GM23338 (cell line): ENCODE measurements at regions not wholly inside any gene's neighbourhood (a gene's known extent, or its start where the extent isn't known, plus 50 kb on each side); places are given as distances from the start of the nearest gene placed in this dataset.

Source experiments
- ATAC-seq: fragments of 200-7000 bp; cut with Tn5 transposase; 3 replicates; pipeline ENCODE4 v1.9.1; 2020
- DNase-seq: peaks from one replicate; pipeline ENCODE4 v3.0.0-alpha.2; 2015; ENCODE audit warnings: low spot score
- H2AFZ ChIP-seq: fragments of 200-600 bp; sonication (generic); 2 replicates; pipeline ENCODE4 v1.8.0; 2016; ENCODE audit warnings: antibody characterized with exemption, mild to moderate bottlenecking, moderate library complexity
- H3F3A ChIP-seq: fragments of 200-600 bp; sonication (generic); replicated peaks from 2 replicates; pipeline ENCODE4 v1.8.0; 2017; ENCODE audit warnings: antibody characterized with exemption, mixed run types, low read depth
- H3K27ac ChIP-seq: fragments of 200-600 bp; sonication (generic); 2 replicates; pipeline ENCODE4 v1.6.1; 2016; ENCODE audit warnings: low read depth
- H3K27me3 ChIP-seq: fragments of 200-600 bp; sonication (generic); 2 replicates; pipeline ENCODE4 v1.8.0; 2016; ENCODE audit warnings: mild to moderate bottlenecking, mixed run types, moderate library complexity; ENCODE audit not compliant: insufficient read depth
- H3K36me3 ChIP-seq: fragments of 200-600 bp; sonication (generic); 2 replicates; pipeline ENCODE4 v1.8.0; 2016; ENCODE audit warnings: mild to moderate bottlenecking; ENCODE audit not compliant: insufficient read depth
- H3K4me1 ChIP-seq: fragments of 200-600 bp; sonication (generic); 2 replicates; pipeline ENCODE4 v1.8.0; 2016; ENCODE audit warnings: mild to moderate bottlenecking, moderate library complexity; ENCODE audit not compliant: insufficient read depth
- H3K4me2 ChIP-seq: fragments of 200-600 bp; sonication (generic); 2 replicates; pipeline ENCODE4 v1.7.1; 2017; ENCODE audit warnings: mixed run types
- H3K4me3 ChIP-seq: fragments of 200-600 bp; sonication (generic); 2 replicates; pipeline ENCODE4 v1.6.1; 2016; ENCODE audit warnings: mixed run types
- H3K79me2 ChIP-seq: fragments of 200-600 bp; sonication (generic); replicated peaks from 2 replicates; pipeline ENCODE4 v1.8.0; 2017; ENCODE audit warnings: mild to moderate bottlenecking; ENCODE audit not compliant: insufficient read depth
- H3K9me2 ChIP-seq: fragments of 200-600 bp; sonication (generic); 2 replicates; pipeline ENCODE4 v1.8.0; 2017; ENCODE audit not compliant: insufficient read depth
- H4K20me1 ChIP-seq: fragments of 200-600 bp; sonication (generic); replicated peaks from 2 replicates; pipeline ENCODE4 v1.8.0; 2017; ENCODE audit warnings: mild to moderate bottlenecking; ENCODE audit not compliant: insufficient read depth
- H3K27ac Mint-ChIP-seq: 2 replicates; pipeline ENCODE4 v1.8.0; 2020; ENCODE audit warnings: inconsistent platforms, mild to moderate bottlenecking, moderate library complexity, mixed read lengths
- H3K27me3 Mint-ChIP-seq: 3 replicates; pipeline ENCODE4 v1.8.0; 2022; ENCODE audit warnings: low read depth, mild to moderate bottlenecking, moderate library complexity, mixed read lengths, inconsistent platforms; ENCODE audit not compliant: insufficient read depth, poor library complexity
- H3K36me3 Mint-ChIP-seq: 3 replicates; pipeline ENCODE4 v1.8.0; 2021; ENCODE audit warnings: low read depth, mild to moderate bottlenecking, inconsistent platforms, moderate library complexity, mixed read lengths
- H3K4me1 Mint-ChIP-seq: 3 replicates; pipeline ENCODE4 v1.8.0; 2020; ENCODE audit warnings: mild to moderate bottlenecking, inconsistent platforms, mixed read lengths
- H3K4me3 Mint-ChIP-seq: 3 replicates; pipeline ENCODE4 v1.8.0; 2021; ENCODE audit warnings: moderate library complexity, mild to moderate bottlenecking, inconsistent platforms, mixed read lengths
- H3K9me3 Mint-ChIP-seq: 3 replicates; pipeline ENCODE4 v1.8.0; 2020; ENCODE audit warnings: moderate library complexity, mild to moderate bottlenecking, inconsistent platforms, mixed read lengths
- CREB1 ChIP-seq: fragments of 250-450 bp; sonication (Bioruptor Pico); IDR thresholded peaks from 2 replicates; pipeline ENCODE4 v1.5.0; 2020; ENCODE audit warnings: low read depth, mild to moderate bottlenecking, moderate library complexity
- EZH2 ChIP-seq: fragments of 200-600 bp; sonication (generic); IDR thresholded peaks from one replicate; pipeline ENCODE4 v1.8.0; 2017; ENCODE audit warnings: antibody characterized with exemption, mild to moderate bottlenecking, low read depth; ENCODE audit not compliant: unreplicated experiment
- EZH2phosphoT487 ChIP-seq: fragments of 200-600 bp; sonication (generic); IDR thresholded peaks from one replicate; pipeline ENCODE4 v1.8.1; 2018; ENCODE audit warnings: antibody characterized with exemption; ENCODE audit not compliant: unreplicated experiment
- JUNB ChIP-seq: IDR thresholded peaks from one replicate; pipeline ENCODE4 v1.6.1; 2016; ENCODE audit warnings: antibody characterized with exemption; ENCODE audit not compliant: unreplicated experiment
- NANOG ChIP-seq: IDR thresholded peaks from 2 replicates; pipeline ENCODE4 v1.6.1; 2016; ENCODE audit warnings: antibody characterized with exemption, borderline replicate concordance
- POLR2AphosphoS5 ChIP-seq: IDR thresholded peaks from 2 replicates; pipeline ENCODE4 v1.6.1; 2016; ENCODE audit warnings: antibody characterized with exemption, low read depth
- STAT1 ChIP-seq: IDR thresholded peaks from one replicate; pipeline ENCODE4 v1.6.1; 2016; ENCODE audit warnings: antibody characterized with exemption; ENCODE audit not compliant: unreplicated experiment
- ZNF114 ChIP-seq: fragments of 250-450 bp; sonication (Bioruptor Pico); IDR thresholded peaks from 2 replicates; pipeline ENCODE4 v1.5.0; 2020; ENCODE audit warnings: mild to moderate bottlenecking, moderate library complexity
- ZNF331 ChIP-seq: fragments of 250-450 bp; sonication (Bioruptor Pico); IDR thresholded peaks from 2 replicates; pipeline ENCODE4 v1.5.0; 2020; ENCODE audit warnings: low read depth, mild to moderate bottlenecking, moderate library complexity
- ZNF462 ChIP-seq: fragments of 250-450 bp; sonication (Bioruptor Pico); IDR thresholded peaks from 2 replicates; pipeline ENCODE4 v1.5.0; 2020; ENCODE audit warnings: mild to moderate bottlenecking, moderate library complexity
- TF ChIP-seq, protein P1 (sequence below), 2 experiments: fragments of 200-600 bp in 1 of 2; sonication (generic) in 1 of 2; conservative IDR thresholded peaks; 2 replicates each; pipeline versions ENCODE4 v1.5.1 to v1.6.1; 2016 to 2017; ENCODE audit warnings: antibody characterized with exemption in 2 of 2, low read depth in 2 of 2, mild to moderate bottlenecking in 2 of 2, moderate library complexity in 1 of 2
- TF ChIP-seq, protein P2 (sequence below): IDR thresholded peaks from one replicate; pipeline ENCODE4 v1.6.1; 2018; ENCODE audit warnings: antibody characterized with exemption; ENCODE audit not compliant: unreplicated experiment
- TF ChIP-seq, protein P3 (sequence below): IDR thresholded peaks from 2 replicates; pipeline ENCODE4 v1.6.1; 2016; ENCODE audit warnings: antibody characterized with exemption

GRCh38 chr4:130478406-130478805 lies 1382.5 kb downstream of the C4orf33 start:
- no peak overlapping the region for H3K27ac Mint-ChIP-seq
- no peaks in the 10 kb centered on the region for H3K4me1 Mint-ChIP-seq
- H3K4me3 ChIP-seq = no peak overlapping the region
- no peaks in the 10 kb centered on the region for H3K9me2 ChIP-seq
- H3K4me3 Mint-ChIP-seq = no peak overlapping the region
- H3K27ac ChIP-seq = no peak overlapping the region
- no peaks in the 10 kb centered on the region for H3K27me3 ChIP-seq
- DNase-seq (peak; percentile 4), ATAC-seq (no peak)
- no peaks in the 10 kb centered on the region for H3K36me3 Mint-ChIP-seq
- no peaks in the 10 kb centered on the region for H3K36me3 ChIP-seq
- peaks cover 4% of the 10 kb centered on the region for H3K27me3 Mint-ChIP-seq
- no peak overlapping the region for H2AFZ ChIP-seq
- no peaks in the 10 kb centered on the region for H4K20me1 ChIP-seq
- H3K4me1 ChIP-seq = no peaks in the 10 kb centered on the region
- H3K9me3 Mint-ChIP-seq = no peaks in the 10 kb centered on the region; the same call in 2 of the 3 replicates
- H3K79me2 ChIP-seq = no peaks in the 10 kb centered on the region
- TF ChIP-seq JUNB (no peak), POLR2AphosphoS5 (no peak), CREB1 (CRISPR knock-in tag) (no peak), STAT1 (no peak), ZNF331 (CRISPR knock-in tag) (no peak), ZNF462 (no peak), NANOG (no peak), EZH2phosphoT487 (no peak), EZH2 (no peak), ZNF114 (no peak)
- TF ChIP-seq, protein P1, sequence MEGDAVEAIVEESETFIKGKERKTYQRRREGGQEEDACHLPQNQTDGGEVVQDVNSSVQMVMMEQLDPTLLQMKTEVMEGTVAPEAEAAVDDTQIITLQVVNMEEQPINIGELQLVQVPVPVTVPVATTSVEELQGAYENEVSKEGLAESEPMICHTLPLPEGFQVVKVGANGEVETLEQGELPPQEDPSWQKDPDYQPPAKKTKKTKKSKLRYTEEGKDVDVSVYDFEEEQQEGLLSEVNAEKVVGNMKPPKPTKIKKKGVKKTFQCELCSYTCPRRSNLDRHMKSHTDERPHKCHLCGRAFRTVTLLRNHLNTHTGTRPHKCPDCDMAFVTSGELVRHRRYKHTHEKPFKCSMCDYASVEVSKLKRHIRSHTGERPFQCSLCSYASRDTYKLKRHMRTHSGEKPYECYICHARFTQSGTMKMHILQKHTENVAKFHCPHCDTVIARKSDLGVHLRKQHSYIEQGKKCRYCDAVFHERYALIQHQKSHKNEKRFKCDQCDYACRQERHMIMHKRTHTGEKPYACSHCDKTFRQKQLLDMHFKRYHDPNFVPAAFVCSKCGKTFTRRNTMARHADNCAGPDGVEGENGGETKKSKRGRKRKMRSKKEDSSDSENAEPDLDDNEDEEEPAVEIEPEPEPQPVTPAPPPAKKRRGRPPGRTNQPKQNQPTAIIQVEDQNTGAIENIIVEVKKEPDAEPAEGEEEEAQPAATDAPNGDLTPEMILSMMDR (conservative IDR thresholded peaks at IDR 0.05; ENCODE audit: low read depth in 2 of 2) = no peak
- TF ChIP-seq, protein P2, sequence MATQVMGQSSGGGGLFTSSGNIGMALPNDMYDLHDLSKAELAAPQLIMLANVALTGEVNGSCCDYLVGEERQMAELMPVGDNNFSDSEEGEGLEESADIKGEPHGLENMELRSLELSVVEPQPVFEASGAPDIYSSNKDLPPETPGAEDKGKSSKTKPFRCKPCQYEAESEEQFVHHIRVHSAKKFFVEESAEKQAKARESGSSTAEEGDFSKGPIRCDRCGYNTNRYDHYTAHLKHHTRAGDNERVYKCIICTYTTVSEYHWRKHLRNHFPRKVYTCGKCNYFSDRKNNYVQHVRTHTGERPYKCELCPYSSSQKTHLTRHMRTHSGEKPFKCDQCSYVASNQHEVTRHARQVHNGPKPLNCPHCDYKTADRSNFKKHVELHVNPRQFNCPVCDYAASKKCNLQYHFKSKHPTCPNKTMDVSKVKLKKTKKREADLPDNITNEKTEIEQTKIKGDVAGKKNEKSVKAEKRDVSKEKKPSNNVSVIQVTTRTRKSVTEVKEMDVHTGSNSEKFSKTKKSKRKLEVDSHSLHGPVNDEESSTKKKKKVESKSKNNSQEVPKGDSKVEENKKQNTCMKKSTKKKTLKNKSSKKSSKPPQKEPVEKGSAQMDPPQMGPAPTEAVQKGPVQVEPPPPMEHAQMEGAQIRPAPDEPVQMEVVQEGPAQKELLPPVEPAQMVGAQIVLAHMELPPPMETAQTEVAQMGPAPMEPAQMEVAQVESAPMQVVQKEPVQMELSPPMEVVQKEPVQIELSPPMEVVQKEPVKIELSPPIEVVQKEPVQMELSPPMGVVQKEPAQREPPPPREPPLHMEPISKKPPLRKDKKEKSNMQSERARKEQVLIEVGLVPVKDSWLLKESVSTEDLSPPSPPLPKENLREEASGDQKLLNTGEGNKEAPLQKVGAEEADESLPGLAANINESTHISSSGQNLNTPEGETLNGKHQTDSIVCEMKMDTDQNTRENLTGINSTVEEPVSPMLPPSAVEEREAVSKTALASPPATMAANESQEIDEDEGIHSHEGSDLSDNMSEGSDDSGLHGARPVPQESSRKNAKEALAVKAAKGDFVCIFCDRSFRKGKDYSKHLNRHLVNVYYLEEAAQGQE = no peak
- TF ChIP-seq, protein P3, sequence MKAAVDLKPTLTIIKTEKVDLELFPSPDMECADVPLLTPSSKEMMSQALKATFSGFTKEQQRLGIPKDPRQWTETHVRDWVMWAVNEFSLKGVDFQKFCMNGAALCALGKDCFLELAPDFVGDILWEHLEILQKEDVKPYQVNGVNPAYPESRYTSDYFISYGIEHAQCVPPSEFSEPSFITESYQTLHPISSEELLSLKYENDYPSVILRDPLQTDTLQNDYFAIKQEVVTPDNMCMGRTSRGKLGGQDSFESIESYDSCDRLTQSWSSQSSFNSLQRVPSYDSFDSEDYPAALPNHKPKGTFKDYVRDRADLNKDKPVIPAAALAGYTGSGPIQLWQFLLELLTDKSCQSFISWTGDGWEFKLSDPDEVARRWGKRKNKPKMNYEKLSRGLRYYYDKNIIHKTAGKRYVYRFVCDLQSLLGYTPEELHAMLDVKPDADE = no peak
- H3K4me2 ChIP-seq = no peak overlapping the region
- no peaks in the 10 kb centered on the region for H3F3A ChIP-seq
